ENCODE measurements at regions not wholly inside any gene's neighbourhood (a gene's known extent, or its start where the extent isn't known, plus 50 kb on each side); places are given as distances from the start of the nearest gene placed in this dataset.

- ATAC-seq = no peak
- no peaks in the 10 kb centered on the region for H3K9me3 ChIP-seq
- H3K4me3 ChIP-seq = no peak overlapping the region
- intact Hi-C loops (cut with DNase I) = no loop called here
- TF ChIP-seq CTCF (IDR thresholded peaks at IDR 0.05) = no peak
- no peaks in the 10 kb centered on the region for H3K27me3 ChIP-seq
- no peaks in the 10 kb centered on the region for H3K4me1 ChIP-seq
- 66 to 77% methylated on average over 4 of the region's 4 CpGs for WGBS, 2 donors
- DNase-seq = no peak
- no peaks in the 10 kb centered on the region for H3K36me3 ChIP-seq
- H3K27ac ChIP-seq = no peak overlapping the region
Measured at GRCh38 chr4:148782284-148782683, 340.1 kb upstream of the NR3C2 start.

- DNase-seq = no peak
- TF ChIP-seq CTCF (IDR thresholded peaks at IDR 0.05) = no peak
- Histone ChIP-seq H3K9me3 (no peaks in the 10 kb centered on the region), H3K36me3 (no peaks in the 10 kb centered on the region), H3K27ac (no peak overlapping the region), H3K4me1 (no peaks in the 10 kb centered on the region), H3K27me3 (no peaks in the 10 kb centered on the region), H3K4me3 (no peak overlapping the region)
- 80 to 86% methylated on average over 3 of the region's 3 CpGs for WGBS, 2 donors
- intact Hi-C loops (cut with DNase I) = no loop called here
- no peak for ATAC-seq
Measured at GRCh38 chr4:148780426-148781005, 338.3 kb upstream of the NR3C2 start.

GRCh38 chr4:148779771-148780170, 337.6 kb upstream of the NR3C2 start:
- no peak for ATAC-seq
- Histone ChIP-seq H3K4me1 (no peaks in the 10 kb centered on the region), H3K9me3 (no peaks in the 10 kb centered on the region), H3K36me3 (no peaks in the 10 kb centered on the region), H3K27ac (no peak overlapping the region), H3K4me3 (no peak overlapping the region), H3K27me3 (no peaks in the 10 kb centered on the region)
- no peak for DNase-seq
- WGBS, 2 donors = 92 to 96% methylated on average over 4 of the region's 4 CpGs
- intact Hi-C loops (cut with DNase I) = no loop called here
- TF ChIP-seq CTCF (IDR thresholded peaks at IDR 0.05) = no peak

GRCh38 chr4:148778980-148779675, 336.9 kb upstream of the NR3C2 start:
- Histone ChIP-seq H3K27ac (no peak overlapping the region), H3K27me3 (no peaks in the 10 kb centered on the region), H3K4me3 (no peak overlapping the region), H3K9me3 (no peaks in the 10 kb centered on the region), H3K36me3 (no peaks in the 10 kb centered on the region), H3K4me1 (no peaks in the 10 kb centered on the region)
- ATAC-seq = no peak
- no peak for DNase-seq
- 72 to 80% methylated on average over 5 of the region's 5 CpGs for WGBS, 2 donors
- intact Hi-C loops (cut with DNase I) = no loop called here
- no peak for TF ChIP-seq CTCF (IDR thresholded peaks at IDR 0.05)
